Left ventricle myocardium inferior (tissue), 1 donor: ENCODE measurements at regions not wholly inside any gene's neighbourhood (a gene's known extent, or its start where the extent isn't known, plus 50 kb on each side); places are given as distances from the start of the nearest gene placed in this dataset.
A peak's percentile ranks its signal among the peaks of the same experiment; 100 is the strongest.

Source experiments
- DNase-seq: peaks from one replicate; pipeline ENCODE4 v3.0.0-alpha.2; 2020
- H3K27ac ChIP-seq: fragments of 200-600 bp; replicated peaks from 2 replicates; pipeline ENCODE4 v1.8.0; 2021
- H3K27me3 ChIP-seq: fragments of 200-600 bp; 2 replicates; pipeline ENCODE4 v1.8.0; 2021; ENCODE audit warnings: low read depth
- H3K36me3 ChIP-seq: fragments of 200-600 bp; 2 replicates; pipeline ENCODE4 v1.8.0; 2021
- H3K4me1 ChIP-seq: fragments of 200-600 bp; 2 replicates; pipeline ENCODE4 v1.8.0; 2021
- H3K4me3 ChIP-seq: fragments of 200-600 bp; 2 replicates; pipeline ENCODE4 v1.8.0; 2021; ENCODE audit warnings: mild to moderate bottlenecking, moderate library complexity
- H3K9me3 ChIP-seq: fragments of 200-600 bp; replicated peaks from 2 replicates; pipeline ENCODE4 v1.8.0; 2021
- CTCF ChIP-seq: fragments of 200-600 bp; IDR thresholded peaks from 2 replicates; pipeline ENCODE4 v1.8.0; 2021; ENCODE audit warnings: antibody characterized with exemption, mild to moderate bottlenecking, borderline replicate concordance
- intact Hi-C: fragments of 100-400 bp; cut with micrococcal nuclease; formaldehyde crosslinking; loops from one replicate; pipeline ENCODE4 v1.11.0; 2022
- donor health status: DM: no; HTN: yes; CAD: no; lungs with severe emphysema.

DNA sequence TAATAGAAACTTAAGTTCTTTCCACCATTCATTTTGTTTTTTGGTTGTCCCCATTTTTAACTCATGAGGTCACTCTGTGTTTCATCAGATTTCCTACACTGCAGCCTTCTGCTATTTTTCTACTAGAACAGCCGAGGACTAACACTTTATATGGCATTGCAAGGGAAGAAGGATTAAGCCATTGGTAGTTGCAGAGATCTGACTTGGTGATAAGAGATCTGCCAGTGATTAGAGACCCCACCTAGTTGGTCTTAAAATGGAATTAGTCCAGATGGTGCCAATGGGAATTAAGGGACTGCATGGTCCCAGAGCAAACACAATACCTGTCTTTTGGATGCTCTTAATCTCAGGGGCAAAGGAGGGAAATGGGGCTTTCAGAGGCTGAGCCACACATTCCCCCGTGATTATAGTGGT lies 125.5 kb upstream of the TMEM170B start:
- no peak overlapping the region for H3K4me3 ChIP-seq
- H3K36me3 ChIP-seq: no peaks in the 10 kb centered on the region
- intact Hi-C loops: no loop called here
- no peaks in the 10 kb centered on the region for H3K9me3 ChIP-seq
- no peak for DNase-seq
- no peak for TF ChIP-seq CTCF
- peak overlapping the region; percentile 5 for H3K27ac ChIP-seq
- peaks cover 14% of the 10 kb centered on the region for H3K4me1 ChIP-seq
- H3K27me3 ChIP-seq: no peaks in the 10 kb centered on the region

DNA sequence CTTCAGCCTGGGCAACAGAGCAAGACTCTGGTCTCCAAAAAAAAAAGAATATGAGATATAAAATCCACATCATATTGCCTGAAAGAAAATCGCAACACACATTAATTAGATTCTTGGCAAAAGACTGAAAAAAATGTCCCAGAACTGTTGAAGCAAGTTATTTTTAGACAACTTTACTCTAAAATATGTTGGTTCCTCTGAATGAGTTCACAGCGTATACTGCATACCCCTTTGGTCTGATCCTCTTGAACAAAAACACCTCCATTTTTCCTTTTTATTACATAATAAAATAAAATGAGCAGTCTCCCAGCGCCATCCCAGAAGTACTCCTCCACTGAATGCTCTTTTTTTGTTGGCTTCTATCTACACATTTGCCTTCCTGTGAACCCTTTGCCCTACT lies 126.0 kb upstream of the TMEM170B start:
- TF ChIP-seq CTCF: no peak

DNA sequence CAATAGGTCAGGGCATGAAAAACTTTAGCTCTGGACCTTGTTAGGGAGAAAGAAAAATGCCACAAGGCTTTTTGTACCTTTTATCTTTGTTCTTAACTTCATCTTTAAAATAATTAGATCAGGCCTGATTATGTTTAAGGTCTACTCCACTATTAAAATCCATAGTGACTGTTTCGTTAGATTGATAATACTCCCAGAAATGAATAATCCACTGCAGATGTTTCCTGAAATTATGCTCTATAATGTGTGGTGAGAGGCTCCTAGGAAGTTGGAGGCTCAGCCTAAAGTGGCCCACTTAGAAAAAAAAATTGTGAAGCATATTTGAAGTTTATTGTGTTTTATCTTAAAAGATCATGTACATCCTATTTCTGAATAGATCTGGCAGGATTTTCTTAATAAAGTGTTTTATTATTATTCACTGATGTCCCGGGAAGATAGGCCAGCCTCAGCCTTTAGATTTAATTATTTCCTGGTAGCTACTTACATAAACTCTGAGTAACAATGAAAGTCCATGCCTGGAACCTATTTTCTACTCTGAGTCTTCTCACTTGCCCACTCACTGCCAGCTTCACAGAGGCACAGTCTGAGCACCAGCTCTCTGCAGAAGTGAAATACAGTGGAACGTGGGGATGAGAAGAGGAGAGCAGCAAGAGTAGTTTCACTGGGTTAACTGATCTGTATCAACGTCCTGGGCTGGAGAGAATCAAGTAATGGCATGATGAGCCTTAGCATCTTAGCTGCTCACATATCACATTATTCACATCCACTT lies 126.8 kb upstream of the TMEM170B start:
- no peak overlapping the region for H3K27ac ChIP-seq

More for the DNA sequence above, 126.0 kb upstream of the TMEM170B start:
- peak overlapping the region; percentile 5 for H3K27ac ChIP-seq
- intact Hi-C loops: no loop called here
- H3K9me3 ChIP-seq: no peaks in the 10 kb centered on the region
- H3K27me3 ChIP-seq: no peaks in the 10 kb centered on the region
- H3K36me3 ChIP-seq: no peaks in the 10 kb centered on the region
- no peak for DNase-seq
- no peak overlapping the region for H3K4me3 ChIP-seq
- H3K4me1 ChIP-seq: peaks cover 14% of the 10 kb centered on the region

GRCh38 chr6:11409371-11409770 lies 128.2 kb upstream of the TMEM170B start:
- intact Hi-C loops: no loop called here
- no peak overlapping the region for H3K27ac ChIP-seq
- no peaks in the 10 kb centered on the region for H3K36me3 ChIP-seq
- H3K27me3 ChIP-seq: no peaks in the 10 kb centered on the region
- H3K4me1 ChIP-seq: peaks cover 14% of the 10 kb centered on the region
- no peaks in the 10 kb centered on the region for H3K9me3 ChIP-seq
- H3K4me3 ChIP-seq: no peak overlapping the region
- no peak for DNase-seq
- TF ChIP-seq CTCF: no peak

More for the DNA sequence above, 126.8 kb upstream of the TMEM170B start:
- Histone ChIP-seq H3K27me3 (no peaks in the 10 kb centered on the region), H3K4me3 (no peak overlapping the region), H3K4me1 (peaks cover 14% of the 10 kb centered on the region), H3K36me3 (no peaks in the 10 kb centered on the region), H3K9me3 (no peaks in the 10 kb centered on the region)
- DNase-seq: no peak
- no peak for TF ChIP-seq CTCF
- intact Hi-C loops: no loop called here

DNA sequence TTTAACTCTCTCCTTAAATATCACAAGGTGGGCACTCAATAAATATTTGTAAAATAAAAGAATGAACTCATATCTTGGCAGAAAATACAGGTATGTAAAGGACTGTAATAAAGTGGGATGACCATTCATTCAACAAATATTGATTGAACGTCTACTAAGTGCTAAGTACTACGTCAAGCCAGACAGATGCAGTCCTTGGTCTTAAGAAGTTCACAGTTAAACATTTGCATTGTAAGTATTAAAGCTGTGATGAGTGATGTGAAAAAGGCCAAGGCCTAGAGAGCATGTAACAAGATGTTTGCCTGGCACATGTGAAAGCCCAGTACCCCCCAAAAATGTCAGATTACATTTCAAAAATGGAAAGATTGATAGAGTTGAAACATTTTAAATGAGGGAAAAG lies 130.1 kb upstream of the TMEM170B start:
- no peak overlapping the region for H3K27ac ChIP-seq
- no peaks in the 10 kb centered on the region for H3K9me3 ChIP-seq
- DNase-seq: no peak
- H3K27me3 ChIP-seq: no peaks in the 10 kb centered on the region
- H3K4me1 ChIP-seq: peaks cover 13% of the 10 kb centered on the region
- intact Hi-C loops: no loop called here
- H3K36me3 ChIP-seq: no peaks in the 10 kb centered on the region
- no peak overlapping the region for H3K4me3 ChIP-seq
- TF ChIP-seq CTCF: no peak
